ENCODE measurements at regions not wholly inside any gene's neighbourhood (a gene's known extent, or its start where the extent isn't known, plus 50 kb on each side); places are given as distances from the start of the nearest gene placed in this dataset.

DNA sequence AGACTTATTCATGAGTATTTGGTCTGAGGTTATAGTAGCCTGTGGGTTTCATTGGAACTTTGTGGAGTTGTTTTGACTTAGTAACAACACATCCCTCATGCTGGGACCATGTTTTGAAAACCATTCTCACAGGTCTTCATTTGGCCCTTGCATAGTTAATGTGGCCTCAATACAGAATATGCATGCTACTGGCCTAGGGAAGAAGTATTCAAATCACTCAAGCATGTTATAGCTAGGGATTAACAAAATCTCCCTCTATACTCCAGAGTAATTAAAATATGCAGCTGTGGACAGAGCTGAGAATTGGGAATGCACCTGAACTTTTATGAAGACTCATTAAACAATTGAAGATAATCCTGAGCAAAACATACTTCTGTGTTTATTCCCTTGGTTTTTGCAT is 325.5 kb upstream of the CHAC2 start (continued):
- TF ChIP-seq, protein P1, sequence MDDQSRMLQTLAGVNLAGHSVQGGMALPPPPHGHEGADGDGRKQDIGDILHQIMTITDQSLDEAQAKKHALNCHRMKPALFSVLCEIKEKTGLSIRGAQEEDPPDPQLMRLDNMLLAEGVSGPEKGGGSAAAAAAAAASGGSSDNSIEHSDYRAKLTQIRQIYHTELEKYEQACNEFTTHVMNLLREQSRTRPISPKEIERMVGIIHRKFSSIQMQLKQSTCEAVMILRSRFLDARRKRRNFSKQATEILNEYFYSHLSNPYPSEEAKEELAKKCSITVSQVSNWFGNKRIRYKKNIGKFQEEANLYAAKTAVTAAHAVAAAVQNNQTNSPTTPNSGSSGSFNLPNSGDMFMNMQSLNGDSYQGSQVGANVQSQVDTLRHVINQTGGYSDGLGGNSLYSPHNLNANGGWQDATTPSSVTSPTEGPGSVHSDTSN (IDR thresholded peaks at IDR 0.05; ENCODE audit: insufficient replicate concordance, low read depth, low read length): no peak
- TF ChIP-seq NR2F1 (conservative IDR thresholded peaks at IDR 0.05) (no peak), BMI1 (IDR thresholded peaks at IDR 0.05; ENCODE audit: borderline replicate concordance) (no peak), LARP7 (IDR thresholded peaks at IDR 0.05) (no peak), MLLT1 (IDR thresholded peaks at IDR 0.05) (no peak), CHD2 (IDR thresholded peaks at IDR 0.05; ENCODE audit: borderline replicate concordance, low read depth, low read length) (no peak), HDGF (IDR thresholded peaks at IDR 0.05) (no peak), RELA (IDR thresholded peaks at IDR 0.05; ENCODE audit: borderline replicate concordance, partially characterized antibody) (no peak)
- TF ChIP-seq, protein P2, sequence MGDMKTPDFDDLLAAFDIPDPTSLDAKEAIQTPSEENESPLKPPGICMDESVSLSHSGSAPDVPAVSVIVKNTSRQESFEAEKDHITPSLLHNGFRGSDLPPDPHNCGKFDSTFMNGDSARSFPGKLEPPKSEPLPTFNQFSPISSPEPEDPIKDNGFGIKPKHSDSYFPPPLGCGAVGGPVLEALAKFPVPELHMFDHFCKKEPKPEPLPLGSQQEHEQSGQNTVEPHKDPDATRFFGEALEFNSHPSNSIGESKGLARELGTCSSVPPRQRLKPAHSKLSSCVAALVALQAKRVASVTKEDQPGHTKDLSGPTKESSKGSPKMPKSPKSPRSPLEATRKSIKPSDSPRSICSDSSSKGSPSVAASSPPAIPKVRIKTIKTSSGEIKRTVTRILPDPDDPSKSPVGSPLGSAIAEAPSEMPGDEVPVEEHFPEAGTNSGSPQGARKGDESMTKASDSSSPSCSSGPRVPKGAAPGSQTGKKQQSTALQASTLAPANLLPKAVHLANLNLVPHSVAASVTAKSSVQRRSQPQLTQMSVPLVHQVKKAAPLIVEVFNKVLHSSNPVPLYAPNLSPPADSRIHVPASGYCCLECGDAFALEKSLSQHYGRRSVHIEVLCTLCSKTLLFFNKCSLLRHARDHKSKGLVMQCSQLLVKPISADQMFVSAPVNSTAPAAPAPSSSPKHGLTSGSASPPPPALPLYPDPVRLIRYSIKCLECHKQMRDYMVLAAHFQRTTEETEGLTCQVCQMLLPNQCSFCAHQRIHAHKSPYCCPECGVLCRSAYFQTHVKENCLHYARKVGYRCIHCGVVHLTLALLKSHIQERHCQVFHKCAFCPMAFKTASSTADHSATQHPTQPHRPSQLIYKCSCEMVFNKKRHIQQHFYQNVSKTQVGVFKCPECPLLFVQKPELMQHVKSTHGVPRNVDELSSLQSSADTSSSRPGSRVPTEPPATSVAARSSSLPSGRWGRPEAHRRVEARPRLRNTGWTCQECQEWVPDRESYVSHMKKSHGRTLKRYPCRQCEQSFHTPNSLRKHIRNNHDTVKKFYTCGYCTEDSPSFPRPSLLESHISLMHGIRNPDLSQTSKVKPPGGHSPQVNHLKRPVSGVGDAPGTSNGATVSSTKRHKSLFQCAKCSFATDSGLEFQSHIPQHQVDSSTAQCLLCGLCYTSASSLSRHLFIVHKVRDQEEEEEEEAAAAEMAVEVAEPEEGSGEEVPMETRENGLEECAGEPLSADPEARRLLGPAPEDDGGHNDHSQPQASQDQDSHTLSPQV (IDR thresholded peaks at IDR 0.05): no peak
